Transverse colon (tissue), 4 donors: ENCODE measurements at regions not wholly inside any gene's neighbourhood (a gene's known extent, or its start where the extent isn't known, plus 50 kb on each side); places are given as distances from the start of the nearest gene placed in this dataset.

Experiments used
- DNase-seq: peaks from one replicate; pipeline ENCODE4 v3.0.0-alpha.2; 2019
- H3K27ac ChIP-seq, 4 donors: fragments of 200-600 bp; sonication (generic); 2 replicates each; pipeline ENCODE4 v1.5.1; 2016 to 2018; ENCODE audit warnings: inconsistent platforms in 4 of 4
- H3K27me3 ChIP-seq: fragments of 200-600 bp; sonication (generic); 2 replicates; pipeline ENCODE4 v1.5.1; 2017; ENCODE audit warnings: inconsistent platforms
- H3K36me3 ChIP-seq, 4 donors: fragments of 200-600 bp; sonication (generic); 2 replicates each; pipeline ENCODE4 v1.5.1; 2017 to 2019; ENCODE audit warnings: inconsistent platforms in 4 of 4
- H3K4me1 ChIP-seq, 4 donors: fragments of 200-600 bp; sonication (generic); 2 replicates each; pipeline ENCODE4 v1.5.1; 2017 to 2020; ENCODE audit warnings: inconsistent platforms in 4 of 4
- H3K4me3 ChIP-seq, 4 donors: fragments of 200-600 bp; sonication (generic); 1 replicate in 1 of 4; 2 replicates in 3 of 4; pipeline versions ENCODE4 v1.5.1 to v1.6.1; 2017 to 2019; ENCODE audit warnings: inconsistent platforms in 4 of 4
- H3K9me3 ChIP-seq, 2 donors: fragments of 200-600 bp; sonication (generic); 2 replicates each; pipeline ENCODE4 v1.5.1; 2017 to 2019; ENCODE audit warnings: inconsistent platforms in 2 of 2
- EP300 ChIP-seq: sonication (generic); formaldehyde crosslinking; IDR thresholded peaks from one replicate; pipeline ENCODE4 v1.6.1; 2017; ENCODE audit warnings: antibody characterized with exemption, low read depth
- POLR2A ChIP-seq: fragments of 450-650 bp; IDR thresholded peaks from one replicate; pipeline ENCODE4 v1.6.1; 2016; ENCODE audit warnings: antibody characterized with exemption, mild to moderate bottlenecking, moderate library complexity
- POLR2AphosphoS5 ChIP-seq, 3 donors: sonication (generic); formaldehyde crosslinking; IDR thresholded peaks; one replicate each; pipeline ENCODE4 v1.6.1; 2016; ENCODE audit warnings: antibody characterized with exemption in 3 of 3
- WGBS, 2 donors: methylation state at CpG; one replicate each; pipeline ENCODE4 v1.1.5; 2018; ENCODE audit warnings: low coverage in 1 of 2; 5-methylcytosine and 5-hydroxymethylcytosine counted together
- in situ Hi-C, 4 donors: fragments of 200-750 bp; cut with MboI; loops; one replicate each; pipeline versions ENCODE4 v1.15.0 to v1.15.1; 2017; ENCODE audit warnings: low sequenced_read_pairs in 3 of 4, low pct_ligation_motif_present in 1 of 4, low pct_unique_long_range_greater_than_20kb in 1 of 4
- intact Hi-C: fragments of 100-400 bp; cut with DNase I; formaldehyde crosslinking; loops from one replicate; pipeline ENCODE4 v1.15.1; 2023; ENCODE audit warnings: low total_unique reads
- TF ChIP-seq, protein P1 (sequence below), 5 experiments: fragments of 200-600 bp in 3 of 5; fragments of 450-650 bp in 2 of 5; sonication (generic) in 3 of 5; IDR thresholded peaks; 1 replicate in 2 of 5; 2 replicates in 3 of 5; pipeline ENCODE4 v1.5.1; 2016 to 2017; ENCODE audit warnings: antibody characterized with exemption in 5 of 5, inconsistent platforms in 3 of 5, mild to moderate bottlenecking in 2 of 5, moderate library complexity in 1 of 5

DNA sequence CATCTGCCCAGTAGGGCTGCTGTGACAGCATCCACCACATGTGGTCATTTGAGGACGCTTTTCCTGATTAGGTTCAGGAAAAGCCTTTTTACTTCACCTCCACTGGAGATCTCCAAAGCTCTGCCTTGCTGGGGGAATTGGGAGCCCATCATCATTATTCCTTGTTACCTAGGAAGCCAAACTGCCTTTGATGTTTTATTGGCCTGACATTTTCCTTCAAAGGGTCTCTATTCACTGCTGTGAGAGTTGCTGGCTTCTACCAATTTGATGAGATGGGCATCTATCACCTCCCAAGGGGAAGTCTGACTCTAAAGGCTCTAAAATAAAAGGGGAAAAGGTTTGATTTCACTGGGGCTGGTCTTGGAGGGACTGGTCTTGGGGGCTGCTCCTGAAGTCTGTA, 678.6 kb downstream of the PTPRU start:
- WGBS, 2 donors = 18% methylated on average over 1 of the region's 1 CpG; no CpG with 5 or more reads in 1 of the 2 donors
- no peaks in the 10 kb centered on the region for H3K36me3 ChIP-seq
- no peak overlapping the region for H3K4me3 ChIP-seq
- H3K4me1 ChIP-seq = no peaks in the 10 kb centered on the region
- in situ Hi-C loops (no loop called here), intact Hi-C loops (no loop called here)
- no peaks in the 10 kb centered on the region for H3K9me3 ChIP-seq
- TF ChIP-seq POLR2A = no peak
- peaks cover 4% of the 10 kb centered on the region for H3K27me3 ChIP-seq
- DNase-seq = no peak
- no peak overlapping the region for H3K27ac ChIP-seq

DNA sequence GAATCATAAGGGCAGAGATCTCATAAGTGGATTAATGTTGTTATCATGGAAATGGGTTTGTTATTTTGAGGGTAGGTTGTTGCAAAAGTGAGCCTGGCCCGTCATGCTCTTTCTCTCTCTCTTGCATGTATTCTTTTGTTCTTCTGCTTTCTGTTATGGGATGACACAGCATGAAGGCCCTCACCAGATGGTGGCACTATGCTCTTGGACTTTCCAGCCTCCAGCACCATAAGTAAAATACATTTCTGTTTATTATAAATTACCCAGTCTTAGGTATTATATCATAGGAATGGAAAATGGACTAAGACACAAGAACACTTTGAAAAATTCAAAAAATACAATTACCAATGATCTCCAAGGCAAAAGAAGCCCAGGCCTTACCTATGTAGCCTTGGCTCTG, 676.1 kb downstream of the PTPRU start:
- TF ChIP-seq, protein P1, sequence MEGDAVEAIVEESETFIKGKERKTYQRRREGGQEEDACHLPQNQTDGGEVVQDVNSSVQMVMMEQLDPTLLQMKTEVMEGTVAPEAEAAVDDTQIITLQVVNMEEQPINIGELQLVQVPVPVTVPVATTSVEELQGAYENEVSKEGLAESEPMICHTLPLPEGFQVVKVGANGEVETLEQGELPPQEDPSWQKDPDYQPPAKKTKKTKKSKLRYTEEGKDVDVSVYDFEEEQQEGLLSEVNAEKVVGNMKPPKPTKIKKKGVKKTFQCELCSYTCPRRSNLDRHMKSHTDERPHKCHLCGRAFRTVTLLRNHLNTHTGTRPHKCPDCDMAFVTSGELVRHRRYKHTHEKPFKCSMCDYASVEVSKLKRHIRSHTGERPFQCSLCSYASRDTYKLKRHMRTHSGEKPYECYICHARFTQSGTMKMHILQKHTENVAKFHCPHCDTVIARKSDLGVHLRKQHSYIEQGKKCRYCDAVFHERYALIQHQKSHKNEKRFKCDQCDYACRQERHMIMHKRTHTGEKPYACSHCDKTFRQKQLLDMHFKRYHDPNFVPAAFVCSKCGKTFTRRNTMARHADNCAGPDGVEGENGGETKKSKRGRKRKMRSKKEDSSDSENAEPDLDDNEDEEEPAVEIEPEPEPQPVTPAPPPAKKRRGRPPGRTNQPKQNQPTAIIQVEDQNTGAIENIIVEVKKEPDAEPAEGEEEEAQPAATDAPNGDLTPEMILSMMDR (IDR thresholded peaks at IDR 0.05) = peak in 4 of 5 experiments; percentile 15 to 25 (median 16)
- TF ChIP-seq POLR2AphosphoS5 (IDR thresholded peaks at IDR 0.05) = no peak
- no peak for TF ChIP-seq EP300
- no peak for TF ChIP-seq POLR2A
- in situ Hi-C loops = no loop called here
- Histone ChIP-seq H3K9me3 (no peaks in the 10 kb centered on the region), H3K4me1 (no peaks in the 10 kb centered on the region), H3K27ac (no peak overlapping the region), H3K4me3 (no peak overlapping the region), H3K27me3 (peaks cover 6% of the 10 kb centered on the region), H3K36me3 (no peaks in the 10 kb centered on the region)
- DNase-seq = no peak
- intact Hi-C loops = no loop called here
- WGBS, 2 donors = 0 to 40% methylated on average over 1 of the region's 1 CpG

DNA sequence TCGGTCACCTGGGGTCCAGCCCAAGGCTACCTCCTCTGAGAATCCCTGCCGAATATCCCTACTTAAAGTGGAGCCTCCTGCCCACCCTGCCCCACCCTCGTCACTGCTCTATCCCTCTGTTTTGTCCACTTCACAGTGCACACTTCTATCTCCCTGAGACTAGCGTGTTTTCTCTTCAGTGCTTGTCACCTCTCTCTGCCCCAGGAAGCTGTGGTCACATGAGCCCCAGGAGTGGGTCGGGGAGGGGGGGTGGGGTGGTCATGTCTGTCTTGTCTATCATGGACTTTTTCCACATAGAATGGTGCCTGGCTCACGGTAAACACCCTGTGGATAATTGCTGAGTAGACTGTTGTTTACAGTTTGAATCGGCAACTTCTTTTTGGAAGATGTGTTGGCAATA, 673.6 kb downstream of the PTPRU start:
- Histone ChIP-seq H3K4me1 (no peaks in the 10 kb centered on the region), H3K9me3 (no peaks in the 10 kb centered on the region), H3K27ac (no peak overlapping the region), H3K36me3 (no peaks in the 10 kb centered on the region), H3K27me3 (peaks cover 6% of the 10 kb centered on the region), H3K4me3 (no peak overlapping the region)
- TF ChIP-seq EP300 (no peak), POLR2AphosphoS5 (IDR thresholded peaks at IDR 0.05) (no peak)
- TF ChIP-seq, protein P1 (IDR thresholded peaks at IDR 0.05) = no peak
- WGBS, 2 donors = 46 to 75% methylated on average over 5 to 7 of the region's 7 CpGs
- in situ Hi-C loops = loop anchor here in 1 of 4 donors (10.0 kb wide), 1 partner anchor 65 kb away; no protein-coding TSS in a partner anchor
- intact Hi-C loops = no loop called here
- no peak for DNase-seq

DNA sequence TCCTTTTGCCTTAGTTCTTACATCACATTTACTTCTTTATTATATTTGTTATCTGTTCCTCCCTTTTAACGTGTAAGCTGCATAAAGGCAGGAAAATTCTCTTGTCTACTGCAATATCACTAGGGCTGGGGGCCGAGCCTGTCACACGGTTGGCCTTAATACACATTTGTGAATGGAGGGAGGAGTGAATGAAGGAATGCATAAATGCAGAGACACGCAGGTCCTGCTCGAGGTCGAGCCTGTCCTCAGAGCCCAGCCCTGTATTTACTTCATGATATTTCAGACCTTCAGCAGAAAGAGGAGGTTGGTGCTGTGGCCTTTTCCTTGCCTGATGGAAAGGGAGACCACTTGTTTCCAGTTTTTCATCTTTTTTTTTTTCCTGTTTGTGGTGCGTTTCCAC, 671.3 kb downstream of the PTPRU start:
- no peaks in the 10 kb centered on the region for H3K4me1 ChIP-seq
- H3K27ac ChIP-seq = no peak overlapping the region
- no peak for TF ChIP-seq POLR2A
- TF ChIP-seq, protein P1 (IDR thresholded peaks at IDR 0.05) = no peak
- TF ChIP-seq POLR2AphosphoS5 (IDR thresholded peaks at IDR 0.05) = no peak
- TF ChIP-seq EP300 = no peak
- no peak overlapping the region for H3K4me3 ChIP-seq
- peaks cover 9% of the 10 kb centered on the region for H3K27me3 ChIP-seq
- in situ Hi-C loops (loop anchor here in 1 of 4 donors (10.0 kb wide), 1 partner anchor 63 kb away; no protein-coding TSS in a partner anchor), intact Hi-C loops (no loop called here)
- no peaks in the 10 kb centered on the region for H3K36me3 ChIP-seq
- no peak for DNase-seq
- 74% methylated on average over 7 of the region's 7 CpGs for WGBS, 2 donors
- H3K9me3 ChIP-seq = no peaks in the 10 kb centered on the region

DNA sequence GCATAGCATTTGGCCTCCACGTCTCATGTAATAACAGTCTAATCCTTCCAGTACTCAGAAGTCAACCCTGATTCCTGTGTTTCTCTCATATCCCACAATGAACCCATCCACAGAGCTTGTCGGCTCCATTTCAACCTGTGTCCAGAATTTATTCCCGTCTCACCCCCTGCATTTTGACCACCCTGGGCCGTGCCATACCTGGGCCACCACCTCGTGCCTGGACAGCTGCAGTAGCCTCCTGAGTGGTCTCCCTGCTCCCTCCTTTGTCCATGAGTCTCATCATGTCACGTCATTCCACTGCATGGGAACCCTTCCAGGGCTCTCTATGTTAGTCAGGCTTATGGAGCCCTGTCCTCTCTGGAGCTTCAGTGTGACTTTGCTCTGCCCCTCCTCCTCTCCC, 670.6 kb downstream of the PTPRU start:
- intact Hi-C loops (no loop called here), in situ Hi-C loops (loop anchor here in 1 of 4 donors (10.0 kb wide), 1 partner anchor 62 kb away; no protein-coding TSS in a partner anchor)
- 65 to 78% methylated on average over 5 to 6 of the region's 6 CpGs for WGBS, 2 donors
- TF ChIP-seq, protein P1 (IDR thresholded peaks at IDR 0.05) = no peak
- no peak for TF ChIP-seq POLR2AphosphoS5 (IDR thresholded peaks at IDR 0.05)
- no peak for TF ChIP-seq EP300
- TF ChIP-seq POLR2A = no peak
- no peak overlapping the region for H3K4me3 ChIP-seq
- DNase-seq = no peak
- H3K27me3 ChIP-seq = peaks cover 14% of the 10 kb centered on the region
- H3K9me3 ChIP-seq = no peaks in the 10 kb centered on the region
- H3K27ac ChIP-seq = no peak overlapping the region
- no peaks in the 10 kb centered on the region for H3K4me1 ChIP-seq
- no peaks in the 10 kb centered on the region for H3K36me3 ChIP-seq
